GM18511 (cell line): ENCODE measurements at regions not wholly inside any gene's neighbourhood (a gene's known extent, or its start where the extent isn't known, plus 50 kb on each side); places are given as distances from the start of the nearest gene placed in this dataset.
"Not testable (repeated sequence)": the region's sequence is repeated elsewhere in the genome, so short reads cannot be mapped to it uniquely, and the experiment has no call there.

Experiments used
- ATAC-seq: cut with Tn5 transposase; IDR thresholded peaks from one replicate; pipeline ENCODE4 v1.9.1; 2021; ENCODE audit warnings: mild to moderate bottlenecking, moderate library complexity; ENCODE audit not compliant: unreplicated experiment

DNA sequence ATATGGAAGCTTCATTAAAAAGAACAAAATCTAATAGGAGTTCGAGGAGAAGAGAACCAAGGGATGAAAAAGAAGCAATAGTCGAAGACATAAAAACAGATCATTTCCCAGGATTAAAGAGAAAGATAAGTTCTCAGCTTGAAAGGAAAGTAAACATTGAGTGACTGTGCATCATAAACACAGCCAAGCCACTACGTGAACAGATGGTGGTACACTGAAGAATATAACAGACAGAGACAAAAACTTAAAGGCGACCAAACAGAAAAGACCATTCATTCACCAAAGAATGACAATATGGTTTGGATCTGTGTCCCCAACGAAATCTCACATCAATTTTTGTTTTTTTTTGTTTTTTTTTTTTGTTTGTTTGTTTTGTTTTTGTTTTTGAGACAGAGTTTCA is 210.8 kb upstream of the LINGO1 start:
- no peak for ATAC-seq

DNA sequence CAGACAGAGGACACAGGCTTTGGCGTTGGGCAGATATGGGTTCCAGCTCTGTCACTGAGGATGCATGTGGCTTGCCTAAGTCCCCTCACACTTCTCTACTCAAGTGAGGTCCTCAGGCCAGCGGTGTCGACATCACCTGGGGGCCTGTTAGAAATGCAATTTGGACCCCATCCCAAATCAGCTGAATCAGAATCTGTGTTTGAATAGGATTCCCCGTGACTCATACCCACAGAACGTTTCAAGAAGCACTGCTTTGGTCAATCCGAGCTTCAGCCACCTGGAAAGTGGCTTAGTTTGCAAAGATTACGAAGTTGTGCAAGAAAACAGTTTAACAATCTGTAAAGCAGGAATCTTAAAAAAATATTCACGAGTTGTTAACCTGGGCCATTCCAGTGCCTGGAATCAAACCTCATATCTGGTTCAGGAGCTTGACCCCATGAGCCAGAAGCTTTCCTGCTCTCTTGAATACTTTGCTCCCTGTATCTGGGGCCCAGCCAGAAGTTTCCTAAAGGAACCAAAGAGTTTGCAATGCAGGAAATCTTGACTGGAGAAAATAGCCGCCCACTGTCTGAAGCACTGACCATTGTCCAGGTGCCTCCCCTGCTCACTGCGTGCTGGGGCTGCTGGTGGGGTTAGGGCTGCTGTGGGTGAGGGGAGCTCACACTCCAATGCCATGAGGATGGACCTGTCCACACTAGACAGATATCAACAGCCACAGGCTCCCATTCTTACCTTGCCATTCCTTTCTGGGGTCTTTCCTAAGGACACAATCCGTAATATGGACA is 208.5 kb upstream of the LINGO1 start:
- ATAC-seq, result no peak

DNA sequence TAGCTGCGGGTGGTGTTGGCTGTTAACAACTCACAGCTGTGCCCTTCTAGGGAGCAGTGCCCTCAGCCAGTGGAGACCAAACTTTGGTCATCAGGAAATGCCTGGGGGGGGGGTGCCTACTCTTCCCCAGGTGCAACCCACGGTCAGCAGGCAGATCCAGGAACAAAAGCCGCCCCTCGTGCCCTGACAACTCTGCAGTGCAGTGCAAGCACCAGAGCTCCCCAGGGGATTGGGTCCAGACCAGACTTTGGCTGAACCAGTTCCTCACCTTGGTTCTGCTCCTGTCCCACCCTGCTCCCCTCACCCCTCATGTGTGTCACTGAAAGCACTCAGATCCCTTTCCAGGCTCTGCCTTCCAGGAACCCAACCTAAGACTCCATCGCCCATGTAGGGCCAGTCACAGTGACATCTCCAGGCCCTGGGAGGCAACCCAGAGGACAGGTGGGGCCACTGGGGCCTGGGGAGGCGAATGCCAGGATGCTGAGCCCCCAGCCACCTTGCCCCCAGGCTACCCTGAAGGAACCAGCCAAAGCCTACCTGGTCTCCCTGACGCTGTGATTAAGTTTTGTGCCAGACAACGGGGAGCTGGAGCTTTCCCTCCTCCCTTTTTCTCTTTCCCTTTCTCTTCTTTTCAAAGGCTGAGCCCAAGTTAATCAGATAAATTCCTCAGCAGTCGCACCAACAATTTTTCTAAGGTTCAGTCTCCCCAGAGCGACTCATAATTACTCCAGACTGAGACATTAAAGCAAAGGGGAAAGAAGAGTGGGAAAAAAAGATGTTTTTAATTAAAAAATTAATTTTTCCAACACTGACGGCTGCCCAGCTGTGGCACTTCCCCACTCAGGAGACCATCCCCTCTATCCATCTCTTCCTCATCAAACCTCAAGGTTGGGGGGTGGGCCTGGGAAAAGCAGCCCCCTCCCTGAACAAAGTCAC is 207.5 kb upstream of the LINGO1 start:
- no peak for ATAC-seq

DNA sequence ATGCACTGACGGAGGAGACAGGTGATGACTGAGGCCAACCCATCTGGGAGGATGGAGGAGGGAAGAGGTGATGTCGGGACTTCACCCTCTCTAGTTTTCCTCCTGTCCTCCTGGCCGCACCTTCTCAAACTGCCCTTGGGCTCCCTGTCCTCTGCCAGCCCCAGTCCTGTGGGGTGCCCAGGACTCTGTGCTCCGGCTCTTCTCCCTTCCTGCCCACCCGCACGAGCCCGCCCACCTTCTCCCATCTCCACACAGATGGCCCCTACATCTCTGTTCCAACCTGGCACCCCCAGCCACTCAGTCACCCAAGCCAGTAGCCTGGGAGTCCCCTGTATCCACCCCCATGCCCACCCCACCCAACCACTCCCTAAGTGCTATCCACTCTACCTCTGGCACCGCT is 206.7 kb upstream of the LINGO1 start:
- no peak for ATAC-seq

DNA sequence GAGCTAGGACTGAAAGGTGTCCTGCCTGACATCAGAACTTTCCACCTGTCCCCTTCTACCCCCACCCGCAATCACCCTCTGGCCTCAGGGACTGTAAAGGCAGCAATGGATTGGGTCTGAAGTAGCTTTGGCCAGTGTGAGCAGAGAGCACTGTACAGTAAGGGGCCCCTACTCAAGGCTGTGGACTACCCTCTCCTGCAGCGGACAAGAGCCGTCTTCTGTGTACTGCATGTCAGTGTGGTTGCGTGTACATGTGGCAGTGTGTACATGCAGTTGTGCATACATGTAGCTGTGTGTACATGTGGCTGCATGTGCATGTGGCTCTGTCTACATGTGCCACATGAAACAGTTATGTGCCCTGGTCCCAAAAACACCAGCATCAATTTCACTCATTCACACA is 205.9 kb upstream of the LINGO1 start:
- no peak for ATAC-seq

DNA sequence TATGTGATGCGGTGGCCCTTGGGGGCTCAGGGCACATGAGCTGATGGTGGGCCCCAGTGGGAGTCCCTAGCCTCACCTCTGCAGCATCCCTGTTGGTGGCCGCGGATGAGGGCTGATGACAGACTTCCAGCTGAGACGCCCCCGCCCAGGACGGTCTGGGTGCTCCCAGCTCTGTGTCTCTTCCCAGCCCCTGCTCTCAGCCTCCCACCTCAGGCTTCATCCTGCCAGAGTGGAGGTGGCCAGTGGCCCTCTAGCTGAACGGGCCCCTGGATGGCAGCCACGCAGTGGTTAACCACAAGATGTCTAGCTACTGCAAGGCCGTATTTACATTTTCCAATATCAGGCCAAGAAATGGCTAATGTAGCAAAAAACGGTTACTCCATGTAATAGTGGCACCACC is 205.3 kb upstream of the LINGO1 start:
- ATAC-seq, result no peak

DNA sequence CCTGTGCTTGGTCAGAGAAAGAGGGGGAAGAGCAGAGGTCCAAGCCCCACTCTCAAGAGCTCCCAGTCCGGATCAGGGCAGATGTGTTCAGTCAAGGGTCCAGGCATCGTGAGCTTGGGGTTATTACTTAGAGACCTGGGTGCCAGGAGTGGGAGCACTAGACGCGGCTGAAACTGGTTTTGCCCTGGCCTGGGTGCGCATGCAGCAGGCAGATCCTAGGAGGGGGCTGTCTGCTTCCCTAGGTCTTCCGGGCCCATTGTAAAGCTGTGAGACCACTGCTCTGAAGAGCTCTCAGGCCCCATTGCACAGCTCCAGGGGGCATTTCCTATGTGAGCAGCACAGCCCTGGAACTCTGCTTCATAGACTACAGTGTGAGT is 204.9 kb upstream of the LINGO1 start:
- ATAC-seq, result no peak

DNA sequence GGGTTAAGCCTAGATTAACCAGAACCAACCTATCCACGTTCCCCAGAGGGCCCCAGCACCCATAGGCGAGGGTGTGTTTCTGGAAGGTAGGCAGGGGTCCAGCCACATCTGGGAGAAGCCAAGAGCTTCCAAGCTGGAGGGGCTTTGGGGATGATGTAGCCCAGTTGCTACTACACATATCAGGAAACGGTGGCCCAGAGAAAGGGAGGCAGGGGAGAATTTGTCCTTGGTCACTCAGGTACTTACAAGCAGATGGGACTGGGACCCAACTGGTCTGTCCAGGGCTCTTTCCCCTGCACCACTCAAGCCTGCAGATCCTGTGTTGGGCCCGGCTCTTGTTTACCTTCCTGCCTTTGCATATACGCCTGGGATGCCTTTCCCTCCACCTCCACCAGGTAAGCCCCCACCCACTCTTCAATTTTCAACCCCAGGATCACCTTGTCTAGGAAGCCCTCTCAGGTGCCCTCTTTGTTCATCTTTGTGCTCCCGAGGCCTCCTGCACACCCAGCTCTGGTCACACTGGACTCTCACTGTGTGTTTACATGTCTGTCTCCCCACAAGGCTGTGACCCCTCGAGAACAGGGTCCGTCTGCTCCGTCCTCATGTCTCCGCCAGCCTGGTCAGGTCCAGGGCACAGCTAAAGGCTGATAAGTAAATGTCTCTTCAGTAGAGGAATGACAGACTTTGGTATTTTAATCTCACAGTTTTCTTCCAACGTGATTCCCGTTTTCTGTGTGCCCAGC is 204.4 kb upstream of the LINGO1 start:
- ATAC-seq, result no peak

DNA sequence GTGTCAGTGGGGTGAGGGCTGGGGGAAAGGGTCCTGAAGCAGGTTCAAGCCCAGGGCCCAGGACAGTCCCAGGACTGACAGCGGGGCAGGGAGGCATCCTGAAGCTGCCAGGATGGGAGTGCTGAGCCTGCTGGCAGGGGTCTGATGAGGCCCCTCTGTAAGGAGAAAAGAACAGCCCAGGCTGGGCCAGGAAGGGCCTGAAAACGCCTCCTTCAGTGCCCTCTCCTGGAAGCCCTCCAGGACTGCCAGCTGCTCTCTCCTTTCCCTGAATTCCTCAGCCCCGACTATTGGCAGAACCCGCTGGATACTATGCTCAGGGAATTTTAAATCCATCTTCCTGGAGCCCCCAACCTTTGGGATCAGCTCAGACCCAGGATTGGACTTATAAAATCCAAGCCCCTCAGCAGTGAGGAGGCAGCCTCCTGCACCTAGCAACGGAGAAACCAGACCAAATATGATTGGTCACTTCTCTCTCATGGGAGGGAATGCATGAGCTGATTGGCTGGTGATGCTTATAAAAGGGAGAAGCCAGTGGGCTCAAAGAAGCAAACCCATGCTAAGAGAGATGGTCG is 203.5 kb upstream of the LINGO1 start:
- ATAC-seq, result no peak

DNA sequence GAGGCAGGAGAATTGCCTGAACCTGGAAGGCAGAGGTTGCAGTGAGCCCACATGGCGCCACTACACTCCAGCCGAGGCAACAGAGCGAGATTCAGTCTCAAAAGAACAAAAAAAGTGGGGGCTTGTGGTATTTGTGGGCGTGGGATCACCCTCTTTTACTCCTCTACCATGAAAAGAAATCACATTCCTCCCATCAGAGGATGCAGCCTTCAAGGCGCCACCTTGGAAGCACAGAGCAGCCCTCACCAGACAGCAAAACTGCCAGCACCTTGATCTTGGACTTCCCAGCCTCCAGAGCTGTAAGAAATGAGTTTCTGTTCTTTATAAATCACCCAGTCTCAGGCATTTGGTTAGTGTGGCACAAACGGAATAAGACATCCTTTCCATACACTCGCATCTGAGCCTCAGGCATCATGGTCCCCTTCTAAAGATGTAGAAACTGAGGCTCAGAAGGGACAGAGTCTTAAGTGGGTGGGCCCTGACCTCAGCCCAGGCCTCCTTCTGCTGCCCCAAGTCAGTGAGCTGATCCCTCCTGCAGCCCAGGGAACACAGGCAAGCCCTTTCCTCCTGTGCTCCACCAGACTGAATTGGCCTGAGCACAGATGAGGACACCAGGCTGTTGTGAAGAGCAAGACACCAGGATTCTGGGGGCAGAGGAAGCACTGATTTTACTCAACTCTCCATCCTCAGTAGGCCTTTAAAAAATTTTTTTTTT is 201.7 kb upstream of the LINGO1 start:
- ATAC-seq, result no peak

DNA sequence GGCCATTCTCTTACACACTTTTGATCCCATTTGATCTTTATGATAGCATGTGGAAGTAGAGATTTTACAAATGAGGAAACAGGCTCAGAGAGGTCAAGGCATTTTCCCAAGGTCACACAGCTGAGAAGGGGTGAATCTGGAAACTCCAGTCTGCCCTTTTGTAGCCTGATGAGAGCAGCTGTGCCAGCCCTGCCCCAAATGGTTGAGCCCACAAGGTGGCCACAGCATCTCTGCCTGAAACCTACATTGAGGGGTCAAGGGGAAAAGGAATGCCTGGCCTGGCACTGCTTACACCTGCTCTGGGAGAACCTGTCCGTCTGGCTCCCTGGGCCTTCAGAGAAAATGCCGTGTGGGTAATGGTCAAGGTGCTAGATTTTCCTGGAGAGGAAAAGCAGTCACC is 200.2 kb upstream of the LINGO1 start:
- ATAC-seq, result no peak

DNA sequence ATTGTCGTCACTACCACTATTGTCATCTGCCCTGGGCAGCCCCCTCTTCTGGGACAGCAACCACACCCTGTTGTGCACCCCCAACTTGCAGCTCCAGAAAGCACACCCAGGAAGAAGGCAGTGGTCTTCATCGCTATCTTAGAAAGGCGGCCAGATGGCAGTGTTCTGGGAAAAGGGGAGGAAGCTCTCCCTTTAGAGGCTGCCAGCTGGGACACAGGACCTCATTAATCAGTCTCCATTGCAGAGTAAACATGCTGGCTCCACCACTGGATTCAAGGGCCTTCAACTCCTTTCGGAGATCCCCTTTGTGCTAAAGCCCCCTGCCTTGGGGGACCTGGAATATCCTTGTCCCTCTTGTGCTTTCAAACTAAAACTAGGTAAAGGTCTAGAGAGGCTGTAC is 199.3 kb upstream of the LINGO1 start:
- ATAC-seq, result no peak

DNA sequence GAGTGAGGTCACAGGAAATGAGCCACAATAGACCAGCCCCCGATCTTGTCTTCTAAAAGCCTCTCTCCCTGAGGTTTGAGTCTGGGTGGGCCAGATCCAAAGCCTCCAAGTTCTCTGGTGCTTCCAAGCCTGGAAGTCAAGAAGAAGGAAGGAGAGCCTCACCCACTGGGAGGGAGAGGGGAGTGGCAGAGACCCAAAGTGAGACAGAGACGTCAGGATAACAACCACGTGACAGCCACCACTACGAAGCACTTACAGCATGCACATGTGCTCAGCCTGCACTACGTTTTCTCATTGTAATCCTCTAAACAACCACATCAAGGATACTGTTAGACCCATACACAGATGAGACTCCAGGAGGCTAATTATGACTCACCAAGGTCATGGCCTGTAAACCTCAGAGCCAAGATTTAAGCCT is 197.3 kb upstream of the LINGO1 start:
- ATAC-seq, result no peak

DNA sequence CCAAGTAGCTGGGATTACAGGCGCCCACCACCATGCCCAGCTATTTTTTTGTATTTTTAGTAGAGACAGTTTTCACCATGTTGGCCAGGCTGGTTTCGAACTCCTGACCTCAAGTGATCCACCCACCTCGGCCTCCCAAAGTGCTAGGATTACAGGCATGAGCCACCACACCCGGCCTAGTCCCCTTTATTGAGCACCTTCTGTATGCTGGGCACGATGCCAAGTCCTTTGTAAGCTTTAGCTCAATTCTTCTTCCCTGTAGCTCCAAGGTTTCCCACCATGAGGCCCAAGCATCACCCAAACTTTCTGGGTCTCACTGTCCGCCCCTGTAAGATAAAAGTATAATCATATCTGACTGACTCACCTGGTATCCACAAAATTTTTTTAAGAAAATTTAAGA is 196.6 kb upstream of the LINGO1 start:
- ATAC-seq, result not testable (repeated sequence)

DNA sequence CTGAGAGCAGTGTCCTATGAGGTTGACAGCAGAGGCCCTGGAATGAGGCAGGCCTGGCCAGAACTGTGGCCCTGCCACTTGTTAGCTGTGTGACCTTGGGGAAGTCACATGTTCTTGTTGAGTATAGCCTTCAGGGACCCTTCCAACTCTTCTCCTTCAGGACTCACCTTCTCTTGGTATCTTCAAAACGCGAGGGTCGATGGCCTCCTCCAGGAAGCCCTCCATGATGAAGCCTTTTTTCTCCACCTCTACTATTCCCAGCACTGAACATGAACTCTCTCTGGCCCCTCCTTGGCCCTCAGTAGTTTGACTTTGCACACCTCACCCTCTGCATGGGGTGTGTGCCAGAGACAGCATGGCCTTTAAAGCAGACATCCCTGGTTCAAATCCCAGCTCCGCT is 195.1 kb upstream of the LINGO1 start:
- no peak for ATAC-seq

DNA sequence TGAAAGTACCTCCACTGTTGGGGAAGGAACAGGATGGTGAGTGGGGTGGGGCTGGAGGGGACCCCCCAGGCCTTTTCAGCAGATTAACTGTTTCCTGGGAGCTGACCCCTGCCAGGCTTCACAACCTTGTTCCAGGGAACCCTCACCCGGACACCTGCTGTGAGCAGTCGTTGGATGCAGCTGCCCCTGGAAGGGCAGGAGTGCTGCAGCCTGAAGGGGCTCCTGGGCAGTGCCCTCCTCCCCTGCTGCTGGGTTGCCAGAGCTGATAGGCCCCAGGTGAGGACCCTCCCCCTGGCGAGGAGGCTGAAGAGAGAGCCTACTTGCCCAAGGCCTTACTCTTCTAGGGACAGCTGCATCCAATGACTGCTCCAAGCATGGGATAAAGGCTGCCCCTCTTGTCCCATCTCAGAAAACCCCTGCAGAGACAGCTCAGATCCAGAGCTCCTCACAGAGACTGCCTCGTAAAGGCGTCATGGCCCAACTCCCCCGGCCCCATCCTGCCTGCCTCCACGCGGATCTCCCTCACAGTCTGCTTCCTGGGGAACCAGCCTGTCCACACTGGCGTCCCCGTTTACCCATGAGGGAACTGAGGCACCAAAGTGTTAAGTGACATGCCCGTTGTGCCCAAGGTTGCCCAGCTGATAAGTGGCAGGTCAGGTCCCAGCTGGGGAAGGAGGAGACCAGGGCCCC is 193.4 kb upstream of the LINGO1 start:
- no peak for ATAC-seq

DNA sequence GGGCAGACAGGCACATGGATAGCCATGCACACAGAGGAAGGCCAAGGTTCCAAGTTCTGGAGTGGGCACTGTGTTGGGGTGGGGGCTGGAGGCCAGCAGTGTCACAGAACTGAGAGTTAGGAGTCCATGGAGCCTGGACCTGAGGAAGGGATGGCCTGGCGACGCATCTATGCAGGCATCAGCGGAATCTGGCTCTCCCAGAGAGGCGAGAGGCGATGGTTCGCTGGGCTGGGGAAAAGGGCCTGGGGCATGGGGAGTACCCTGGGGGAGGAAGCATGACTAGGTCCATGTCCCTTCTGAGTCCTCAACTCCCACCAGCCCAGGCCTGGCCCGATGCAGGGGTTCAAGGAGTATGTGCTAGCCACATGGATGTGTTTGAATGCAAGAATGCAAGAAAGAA is 192.8 kb upstream of the LINGO1 start:
- ATAC-seq, result no peak

DNA sequence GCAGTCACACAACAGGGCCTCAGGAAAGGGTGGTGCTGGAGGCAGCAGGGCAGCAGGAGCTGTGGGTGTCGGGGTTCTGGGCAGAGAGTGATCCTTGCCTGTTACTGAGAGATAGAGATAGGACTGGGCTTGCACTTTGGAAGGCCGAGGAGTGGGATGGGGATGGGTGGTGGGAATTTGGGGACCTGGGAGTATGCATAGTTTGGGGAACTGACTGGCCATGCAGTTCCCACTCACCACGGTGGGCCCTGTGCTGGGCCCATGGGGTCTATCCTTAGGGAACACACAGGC is 192.5 kb upstream of the LINGO1 start:
- ATAC-seq, result no peak

DNA sequence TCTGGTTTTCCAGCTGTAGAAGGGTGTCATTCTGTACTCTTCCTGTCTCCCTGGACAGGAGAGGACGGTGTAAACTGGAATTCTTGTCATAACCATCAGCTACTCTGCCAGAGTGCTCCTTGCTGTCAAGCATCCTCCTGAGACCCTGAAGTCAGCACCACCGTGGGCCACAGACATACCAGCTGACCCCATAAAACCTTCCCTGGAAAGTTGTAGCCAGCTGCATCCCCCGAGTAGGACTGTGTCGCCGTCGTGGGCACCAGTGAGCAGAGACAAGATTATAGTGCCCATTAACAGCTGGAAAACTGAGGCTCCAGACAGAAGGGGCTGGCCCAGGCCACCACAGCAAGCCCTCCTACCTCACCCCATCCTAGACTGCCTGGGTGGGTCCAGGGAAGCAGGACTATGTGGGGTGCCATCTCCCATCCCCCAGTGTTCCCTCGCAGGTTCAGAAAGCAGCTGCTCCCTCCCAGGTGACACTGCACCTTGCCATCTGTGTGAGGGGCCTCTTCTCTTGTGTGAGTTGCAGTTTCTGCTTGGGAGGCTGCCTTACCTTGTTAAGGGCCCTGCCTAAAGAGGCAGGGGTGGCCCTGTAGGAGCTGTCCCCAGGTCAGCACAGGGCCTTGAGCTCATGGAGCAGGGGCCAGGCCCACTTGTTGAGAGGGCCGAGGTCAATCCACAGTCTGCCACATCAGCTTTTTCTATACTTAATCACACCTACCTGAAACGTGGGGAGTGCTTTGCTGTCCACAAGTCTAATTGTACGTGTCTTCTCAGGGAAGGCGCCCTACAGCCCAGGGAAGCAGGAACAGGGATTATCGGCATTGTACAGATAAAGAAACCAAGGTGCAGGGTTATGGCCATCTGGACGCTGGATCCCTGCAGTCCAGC is 191.9 kb upstream of the LINGO1 start:
- ATAC-seq, result no peak
